GM18498 (cell line): ENCODE measurements at regions not wholly inside any gene's neighbourhood (a gene's known extent, or its start where the extent isn't known, plus 50 kb on each side); places are given as distances from the start of the nearest gene placed in this dataset.
"Not testable (repeated sequence)": the region's sequence is repeated elsewhere in the genome, so short reads cannot be mapped to it uniquely, and the experiment has no call there.

Source experiments
- ATAC-seq: cut with Tn5 transposase; IDR thresholded peaks from one replicate; pipeline ENCODE4 v1.9.1; 2021; ENCODE audit warnings: mild to moderate bottlenecking, moderate library complexity; ENCODE audit not compliant: unreplicated experiment

DNA sequence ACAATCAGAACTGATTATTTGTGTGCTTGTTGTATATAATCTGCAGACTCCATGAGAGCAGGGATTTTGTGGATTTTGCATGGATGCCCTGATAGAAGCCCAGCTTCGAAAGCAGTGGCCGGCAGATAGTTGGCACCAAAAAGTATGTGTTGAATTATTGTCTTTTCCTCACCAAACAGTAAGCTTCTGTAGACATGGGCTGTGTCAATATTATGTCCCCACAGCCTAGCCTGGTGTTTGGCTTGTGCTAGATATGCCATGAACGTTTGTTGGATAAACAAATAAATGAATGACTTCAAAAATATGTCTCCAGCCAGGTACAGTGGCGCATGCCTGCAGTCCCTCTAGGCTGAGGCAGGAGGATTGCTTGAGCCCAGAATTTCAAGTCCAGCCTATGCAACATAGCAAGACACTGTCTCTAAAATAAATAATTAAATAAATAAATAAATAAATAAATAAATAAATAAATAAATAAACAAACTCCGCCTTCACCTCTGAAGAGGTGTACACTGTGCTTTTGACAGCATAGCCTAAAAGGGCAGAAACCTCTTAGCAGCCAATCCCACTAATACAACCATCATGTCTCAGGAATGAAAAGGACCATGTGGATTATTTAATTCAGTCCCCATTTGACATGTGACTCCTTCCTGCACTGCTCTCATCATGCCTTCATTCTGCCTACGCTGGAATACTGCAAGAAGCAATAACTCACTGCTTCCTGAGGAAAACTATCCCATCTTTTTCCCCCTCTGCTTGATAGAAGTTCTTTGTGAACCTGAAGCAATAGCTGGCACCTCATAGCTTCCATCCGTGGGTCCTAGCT is 335.2 kb downstream of the FBXW7 start:
- no peak for ATAC-seq

GRCh38 chr4:152197211-152197610 is 338.7 kb downstream of the FBXW7 start:
- ATAC-seq, result no peak

- no peak for ATAC-seq
Observed at GRCh38 chr4:152195888-152196287, 340.0 kb downstream of the FBXW7 start.

GRCh38 chr4:152193059-152193458 is 342.8 kb downstream of the FBXW7 start:
- ATAC-seq, result no peak

GRCh38 chr4:152190907-152191306 is 345.0 kb downstream of the FBXW7 start:
- ATAC-seq, result no peak

- peak; percentile 68 for ATAC-seq
Observed at GRCh38 chr4:152189451-152190179, 346.3 kb downstream of the FBXW7 start.

- ATAC-seq, result no peak
Observed at GRCh38 chr4:152188801-152189200, 347.1 kb downstream of the FBXW7 start.

DNA sequence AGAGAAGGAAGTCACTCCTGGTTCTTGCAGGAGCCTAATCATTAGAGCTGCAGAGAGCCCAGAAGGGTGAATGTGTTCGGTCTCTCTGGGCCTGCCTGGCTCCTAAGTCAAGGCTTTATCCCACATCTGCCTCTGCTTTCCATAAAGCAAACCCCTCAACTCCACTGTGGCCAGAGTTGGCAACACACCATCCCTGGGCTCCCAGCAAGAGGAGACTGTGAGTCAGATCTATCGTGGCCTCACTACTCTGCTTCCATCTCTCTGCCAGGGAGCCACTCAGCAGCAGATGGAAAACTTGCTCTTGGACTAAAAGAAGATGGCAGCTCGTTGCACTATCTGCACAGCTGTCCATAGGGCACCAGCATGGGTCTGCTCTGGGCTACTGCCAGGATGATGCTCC is 348.2 kb downstream of the FBXW7 start:
- no peak for ATAC-seq

- no peak for ATAC-seq
Observed at GRCh38 chr4:152185786-152186550, 349.9 kb downstream of the FBXW7 start.

GRCh38 chr4:152181150-152181549 is 354.7 kb downstream of the FBXW7 start:
- ATAC-seq, result no peak

GRCh38 chr4:152180369-152180768 is 355.5 kb downstream of the FBXW7 start:
- no peak for ATAC-seq

DNA sequence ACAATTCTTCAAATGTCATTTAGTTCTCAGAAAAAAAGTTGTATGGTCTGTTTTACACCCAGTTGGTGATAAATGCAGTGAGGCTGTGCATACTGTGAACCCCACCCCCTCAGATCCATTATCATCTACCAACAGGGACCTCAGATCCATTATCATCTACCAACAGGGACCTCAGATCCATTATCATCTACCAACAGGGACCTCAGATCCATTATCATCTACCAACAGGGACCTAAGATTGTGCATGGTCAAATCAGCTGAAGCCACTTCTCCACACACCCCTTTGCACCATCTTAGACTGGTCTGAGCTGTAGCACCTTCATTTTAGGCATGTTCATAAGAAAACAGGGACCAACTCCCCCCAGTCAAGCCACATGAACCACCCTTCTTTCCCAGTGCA is 358.4 kb downstream of the FBXW7 start:
- not testable (repeated sequence) for ATAC-seq

GRCh38 chr4:152176627-152177214 is 359.2 kb downstream of the FBXW7 start:
- ATAC-seq, result no peak

DNA sequence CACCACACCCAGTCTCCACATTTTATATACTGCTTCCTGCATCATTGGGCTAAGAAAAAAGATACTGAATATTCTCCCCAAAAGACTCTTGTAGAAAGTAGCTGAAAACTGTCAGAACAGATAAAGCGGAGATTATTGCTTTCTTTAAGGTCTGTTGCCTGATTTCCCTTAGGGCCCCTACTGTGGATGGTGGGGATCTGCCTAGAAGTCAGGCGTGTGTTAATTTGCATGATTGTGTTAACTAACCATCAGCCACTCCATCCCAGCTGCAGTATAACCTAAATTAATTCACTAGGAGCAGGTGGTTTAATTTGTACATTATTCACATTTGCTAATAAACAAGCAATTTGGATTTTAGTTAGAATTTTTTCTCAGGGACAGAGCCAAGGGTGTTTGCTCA is 360.3 kb downstream of the FBXW7 start:
- no peak for ATAC-seq

- ATAC-seq, result no peak
Observed at GRCh38 chr4:152172146-152172545, 363.7 kb downstream of the FBXW7 start.

- ATAC-seq, result no peak
Observed at GRCh38 chr4:152171556-152171955, 364.3 kb downstream of the FBXW7 start.

- ATAC-seq, result no peak
Observed at GRCh38 chr4:152169683-152170082, 366.2 kb downstream of the FBXW7 start.

DNA sequence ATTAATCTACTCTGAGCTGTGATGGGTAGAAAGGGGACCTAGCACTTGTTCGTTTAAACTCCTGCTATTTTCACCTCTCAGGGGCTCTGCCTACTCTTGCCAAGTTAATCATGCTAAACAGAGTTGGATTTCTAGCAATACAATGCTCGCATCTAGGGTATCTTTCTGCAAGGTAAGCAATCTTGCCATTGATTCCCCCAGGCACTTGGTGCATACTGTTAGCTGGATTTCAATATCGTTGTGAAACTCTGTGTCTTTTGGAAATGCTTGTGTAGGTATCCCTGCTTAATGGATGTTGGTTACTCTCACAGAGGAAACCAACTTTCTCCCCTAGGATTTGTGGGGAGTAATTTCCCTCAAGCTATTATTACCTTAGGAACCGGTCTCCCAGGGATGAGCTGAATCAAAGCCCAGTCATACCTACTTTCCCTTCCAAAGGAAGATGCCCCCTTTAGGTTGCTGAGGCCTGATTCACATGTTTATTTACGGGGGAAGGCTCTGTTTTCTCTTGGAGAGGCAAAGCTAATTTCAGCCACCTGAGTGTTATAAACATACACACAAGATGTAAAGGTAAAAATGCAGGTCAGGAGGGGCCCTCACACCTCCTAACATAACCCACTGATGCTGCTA is 366.8 kb downstream of the FBXW7 start:
- no peak for ATAC-seq

- ATAC-seq, result no peak
Observed at GRCh38 chr4:152166567-152166966, 369.3 kb downstream of the FBXW7 start.

GRCh38 chr4:152165846-152166245 is 370.0 kb downstream of the FBXW7 start:
- no peak for ATAC-seq

DNA sequence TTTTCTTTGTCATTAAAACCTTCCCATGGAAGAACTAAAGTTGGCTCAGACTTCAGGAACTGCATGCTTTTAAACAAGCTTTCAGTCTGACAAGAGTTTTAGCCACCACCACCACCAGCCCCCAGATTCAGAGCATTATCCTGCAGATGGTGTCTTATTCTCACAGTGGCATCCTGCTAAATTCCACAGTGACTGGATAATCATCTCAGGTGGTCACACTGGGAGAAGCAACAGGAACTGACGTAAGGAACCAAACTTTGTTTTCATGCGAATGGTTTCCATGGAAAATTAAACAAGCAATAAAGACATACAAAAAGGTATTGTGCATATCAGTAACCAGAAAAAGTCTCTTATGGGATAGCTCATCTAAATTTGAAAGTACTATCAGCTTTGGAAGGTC is 370.7 kb downstream of the FBXW7 start:
- ATAC-seq, result no peak
